ENCODE measurements at regions not wholly inside any gene's neighbourhood (a gene's known extent, or its start where the extent isn't known, plus 50 kb on each side); places are given as distances from the start of the nearest gene placed in this dataset.

- TF ChIP-seq GABPA (IDR thresholded peaks at IDR 0.05; ENCODE audit: borderline replicate concordance, insufficient read depth, low read length) (no peak), CBX5 (IDR thresholded peaks at IDR 0.05; ENCODE audit: low read depth, low read length) (no peak), RXRA (IDR thresholded peaks at IDR 0.05; ENCODE audit: insufficient read depth, low read depth, low read length) (no peak), TAF7 (optimal IDR thresholded peaks at IDR 0.05; ENCODE audit: borderline replicate concordance, low read depth, low read length) (no peak), ATF3 (IDR thresholded peaks at IDR 0.05; ENCODE audit: insufficient read depth, low read depth, low read length) (no peak), KDM4A (IDR thresholded peaks at IDR 0.05; ENCODE audit: low read depth, low read length, severe bottlenecking) (no peak)
Observed at GRCh38 chr6:145272246-145272645, 463.1 kb downstream of the EPM2A start (continued).

Data from H1 (cell line).